Right atrium auricular region (tissue), 2 donors: ENCODE measurements at regions not wholly inside any gene's neighbourhood (a gene's known extent, or its start where the extent isn't known, plus 50 kb on each side); places are given as distances from the start of the nearest gene placed in this dataset.

Source experiments
- DNase-seq: peaks from one replicate; pipeline ENCODE4 v3.0.0-alpha.2; 2019; ENCODE audit warnings: low spot score
- H3K27ac ChIP-seq, 2 donors: fragments of 200-600 bp; sonication (generic); 1 replicate in 1 of 2; 2 replicates in 1 of 2; pipeline ENCODE4 v1.5.1; 2016 to 2019
- H3K27me3 ChIP-seq, 2 donors: fragments of 200-600 bp; sonication (generic); one replicate each; pipeline versions ENCODE4 v1.5.1 to v1.6.0; 2017 to 2019
- H3K36me3 ChIP-seq: fragments of 200-600 bp; sonication (generic); one replicate; pipeline ENCODE4 v1.5.1; 2016
- H3K4me1 ChIP-seq, 2 donors: fragments of 200-600 bp; sonication (generic); one replicate each; pipeline versions ENCODE4 v1.5.1 to v1.6.0; 2017 to 2019
- H3K4me3 ChIP-seq, 2 donors: fragments of 200-600 bp; sonication (generic); 1 replicate in 1 of 2; 2 replicates in 1 of 2; pipeline ENCODE4 v1.5.1; 2017 to 2019; ENCODE audit warnings: mild to moderate bottlenecking in 1 of 2, moderate library complexity in 1 of 2
- H3K9me3 ChIP-seq, 2 donors: fragments of 200-600 bp; sonication (generic); one replicate each; pipeline ENCODE4 v1.5.1; 2019
- CTCF ChIP-seq, 2 donors: fragments of 200-600 bp; sonication (generic); IDR thresholded peaks; one replicate each; pipeline ENCODE4 v1.5.1; 2019; ENCODE audit warnings: antibody characterized with exemption in 2 of 2

DNA sequence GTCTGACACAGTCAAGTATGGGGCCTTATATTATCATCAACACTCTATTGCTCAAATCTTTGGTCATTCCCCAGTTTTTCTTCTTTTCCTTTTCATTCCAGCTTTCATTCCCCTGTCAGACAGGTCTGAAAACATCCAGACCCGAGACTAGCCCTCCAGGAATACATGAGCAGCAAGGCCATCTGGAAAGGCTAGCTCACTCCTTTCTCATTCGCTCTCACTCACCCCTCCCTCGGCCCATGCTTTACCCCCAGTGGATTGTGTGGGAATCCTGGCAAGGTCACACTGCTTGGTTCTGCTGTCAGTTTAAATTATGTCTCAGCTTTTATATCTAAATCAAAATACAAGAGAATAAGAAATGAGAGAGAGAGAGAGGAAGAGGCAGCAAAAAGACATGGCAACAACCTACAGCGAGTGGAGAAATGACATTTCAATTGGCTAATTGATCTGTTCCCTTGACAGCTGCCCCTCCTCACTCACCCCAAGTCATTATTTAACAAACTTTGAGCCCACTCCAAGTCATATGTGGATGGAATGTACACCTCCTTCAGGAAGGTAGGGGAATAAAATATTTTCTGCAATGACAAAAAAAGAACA is 962.2 kb downstream of the TUSC7 start:
- no peak overlapping the region for H3K4me3 ChIP-seq
- no peak overlapping the region for H3K27ac ChIP-seq
- H3K27me3 ChIP-seq = no peaks in the 10 kb centered on the region
- TF ChIP-seq CTCF (IDR thresholded peaks at IDR 0.05) = no peak
- DNase-seq = no peak
- H3K9me3 ChIP-seq = no peaks in the 10 kb centered on the region
- no peaks in the 10 kb centered on the region for H3K36me3 ChIP-seq
- H3K4me1 ChIP-seq = no peaks in the 10 kb centered on the region

DNA sequence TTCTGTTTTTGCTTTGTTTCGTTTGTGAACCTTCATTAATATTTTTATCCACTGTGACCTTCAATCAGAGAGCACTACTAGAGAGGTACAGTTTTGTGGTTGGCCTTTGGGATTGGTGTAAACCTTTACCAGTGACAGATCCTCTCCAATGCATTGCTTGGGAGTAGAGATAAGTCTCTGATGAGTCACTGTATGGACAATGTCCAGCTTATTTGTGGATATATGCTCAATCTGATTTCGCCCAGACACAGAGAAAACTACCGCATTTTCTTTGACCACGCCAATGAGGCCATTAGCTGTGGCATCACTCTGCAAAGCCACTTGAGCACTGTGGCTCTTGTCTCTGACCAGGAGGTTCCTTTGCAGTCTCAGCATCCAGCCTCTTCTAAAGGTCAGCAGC is 964.7 kb downstream of the TUSC7 start:
- DNase-seq = no peak
- H3K4me1 ChIP-seq = no peaks in the 10 kb centered on the region
- H3K27me3 ChIP-seq = no peaks in the 10 kb centered on the region
- no peaks in the 10 kb centered on the region for H3K36me3 ChIP-seq
- H3K27ac ChIP-seq = no peak overlapping the region
- TF ChIP-seq CTCF (IDR thresholded peaks at IDR 0.05) = no peak
- no peaks in the 10 kb centered on the region for H3K9me3 ChIP-seq
- no peak overlapping the region for H3K4me3 ChIP-seq

- H3K36me3 ChIP-seq = no peaks in the 10 kb centered on the region
These were observed 972.0 kb downstream of the TUSC7 start for GRCh38 chr3:117681619-117682018.

GRCh38 chr3:117687096-117687495 is 977.5 kb downstream of the TUSC7 start:
- DNase-seq = no peak
- Histone ChIP-seq H3K27me3 (no peaks in the 10 kb centered on the region), H3K27ac (no peak overlapping the region), H3K4me1 (no peaks in the 10 kb centered on the region), H3K4me3 (no peak overlapping the region), H3K36me3 (no peaks in the 10 kb centered on the region), H3K9me3 (no peaks in the 10 kb centered on the region)
- no peak for TF ChIP-seq CTCF (IDR thresholded peaks at IDR 0.05)

More at GRCh38 chr3:117681619-117682018, 972.0 kb downstream of the TUSC7 start:
- no peaks in the 10 kb centered on the region for H3K9me3 ChIP-seq
- DNase-seq = no peak
- no peaks in the 10 kb centered on the region for H3K27me3 ChIP-seq
- no peak overlapping the region for H3K4me3 ChIP-seq
- TF ChIP-seq CTCF (IDR thresholded peaks at IDR 0.05) = no peak
- no peak overlapping the region for H3K27ac ChIP-seq
- H3K4me1 ChIP-seq = no peaks in the 10 kb centered on the region

GRCh38 chr3:117688583-117688982 is 979.0 kb downstream of the TUSC7 start:
- DNase-seq = no peak
- no peaks in the 10 kb centered on the region for H3K27me3 ChIP-seq
- no peak overlapping the region for H3K4me3 ChIP-seq
- no peak for TF ChIP-seq CTCF (IDR thresholded peaks at IDR 0.05)
- H3K36me3 ChIP-seq = no peaks in the 10 kb centered on the region
- no peak overlapping the region for H3K27ac ChIP-seq
- H3K9me3 ChIP-seq = no peaks in the 10 kb centered on the region
- H3K4me1 ChIP-seq = no peaks in the 10 kb centered on the region

DNA sequence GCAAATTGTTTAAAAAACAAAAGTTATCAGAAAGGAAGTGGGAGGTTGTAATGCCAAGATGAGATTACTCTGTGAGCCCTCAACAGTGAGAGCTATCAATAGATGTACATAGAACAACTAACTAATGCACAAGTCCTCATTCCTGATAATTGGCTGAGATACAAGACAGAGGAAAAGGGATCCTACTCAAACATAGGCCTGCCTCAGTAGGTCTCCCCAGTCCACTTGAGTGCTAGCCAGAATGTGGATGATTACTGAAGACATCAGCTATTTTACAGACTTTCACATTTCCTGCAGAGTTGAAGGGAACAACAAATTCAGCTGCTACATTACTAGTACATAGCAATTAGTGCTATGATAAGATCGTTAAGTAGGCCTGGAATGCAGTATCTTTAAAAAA is 981.9 kb downstream of the TUSC7 start:
- no peaks in the 10 kb centered on the region for H3K36me3 ChIP-seq
- H3K4me3 ChIP-seq = no peak overlapping the region
- no peak for DNase-seq
- no peak for TF ChIP-seq CTCF (IDR thresholded peaks at IDR 0.05)
- H3K27ac ChIP-seq = no peak overlapping the region
- no peaks in the 10 kb centered on the region for H3K9me3 ChIP-seq
- no peaks in the 10 kb centered on the region for H3K27me3 ChIP-seq
- H3K4me1 ChIP-seq = no peaks in the 10 kb centered on the region
